ENCODE measurements at regions not wholly inside any gene's neighbourhood (a gene's known extent, or its start where the extent isn't known, plus 50 kb on each side); places are given as distances from the start of the nearest gene placed in this dataset.

DNA sequence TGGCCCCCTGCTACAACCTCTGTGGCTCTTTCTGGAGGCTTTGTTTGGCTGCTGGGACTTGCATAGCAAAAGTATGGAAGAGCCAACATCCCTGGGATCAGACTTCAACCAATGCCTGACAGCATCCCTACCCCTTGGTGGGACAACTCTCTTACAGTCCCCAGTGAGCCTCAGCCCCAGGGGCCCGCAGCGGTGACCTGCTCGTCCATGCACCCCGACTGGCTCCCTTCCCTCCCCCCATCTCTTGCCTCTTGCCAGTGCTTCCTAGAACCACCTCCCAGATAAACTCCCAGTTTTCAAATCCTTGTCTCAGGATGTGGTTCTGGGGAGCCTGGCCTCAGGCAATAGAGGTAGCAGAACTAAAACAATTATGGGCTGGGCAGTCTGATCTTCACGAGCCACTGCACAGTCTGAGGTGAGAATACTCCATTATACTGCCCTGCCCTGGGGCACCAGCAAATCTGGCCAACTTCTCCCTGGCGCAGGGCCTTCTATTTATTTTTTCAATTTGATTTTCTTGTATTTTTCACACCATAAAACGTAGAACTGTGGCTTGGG lies 86.6 kb upstream of the BRD7 start:
- peaks cover 97% of the 10 kb centered on the region for H3K27me3 ChIP-seq (ENCODE audit: low read depth)
- intact Hi-C loops (cut with micrococcal nuclease): no loop called here
- H3K4me3 ChIP-seq: no peak overlapping the region
- H3K9me3 ChIP-seq (replicated peaks): no peaks in the 10 kb centered on the region
- no peaks in the 10 kb centered on the region for H3K36me3 ChIP-seq
- DNase-seq: no peak
- H3K4me1 ChIP-seq: no peaks in the 10 kb centered on the region
- H3K27ac ChIP-seq (replicated peaks): no peak overlapping the region
- TF ChIP-seq, protein P1, sequence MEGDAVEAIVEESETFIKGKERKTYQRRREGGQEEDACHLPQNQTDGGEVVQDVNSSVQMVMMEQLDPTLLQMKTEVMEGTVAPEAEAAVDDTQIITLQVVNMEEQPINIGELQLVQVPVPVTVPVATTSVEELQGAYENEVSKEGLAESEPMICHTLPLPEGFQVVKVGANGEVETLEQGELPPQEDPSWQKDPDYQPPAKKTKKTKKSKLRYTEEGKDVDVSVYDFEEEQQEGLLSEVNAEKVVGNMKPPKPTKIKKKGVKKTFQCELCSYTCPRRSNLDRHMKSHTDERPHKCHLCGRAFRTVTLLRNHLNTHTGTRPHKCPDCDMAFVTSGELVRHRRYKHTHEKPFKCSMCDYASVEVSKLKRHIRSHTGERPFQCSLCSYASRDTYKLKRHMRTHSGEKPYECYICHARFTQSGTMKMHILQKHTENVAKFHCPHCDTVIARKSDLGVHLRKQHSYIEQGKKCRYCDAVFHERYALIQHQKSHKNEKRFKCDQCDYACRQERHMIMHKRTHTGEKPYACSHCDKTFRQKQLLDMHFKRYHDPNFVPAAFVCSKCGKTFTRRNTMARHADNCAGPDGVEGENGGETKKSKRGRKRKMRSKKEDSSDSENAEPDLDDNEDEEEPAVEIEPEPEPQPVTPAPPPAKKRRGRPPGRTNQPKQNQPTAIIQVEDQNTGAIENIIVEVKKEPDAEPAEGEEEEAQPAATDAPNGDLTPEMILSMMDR (IDR thresholded peaks at IDR 0.05; ENCODE audit: borderline replicate concordance): no peak

DNA sequence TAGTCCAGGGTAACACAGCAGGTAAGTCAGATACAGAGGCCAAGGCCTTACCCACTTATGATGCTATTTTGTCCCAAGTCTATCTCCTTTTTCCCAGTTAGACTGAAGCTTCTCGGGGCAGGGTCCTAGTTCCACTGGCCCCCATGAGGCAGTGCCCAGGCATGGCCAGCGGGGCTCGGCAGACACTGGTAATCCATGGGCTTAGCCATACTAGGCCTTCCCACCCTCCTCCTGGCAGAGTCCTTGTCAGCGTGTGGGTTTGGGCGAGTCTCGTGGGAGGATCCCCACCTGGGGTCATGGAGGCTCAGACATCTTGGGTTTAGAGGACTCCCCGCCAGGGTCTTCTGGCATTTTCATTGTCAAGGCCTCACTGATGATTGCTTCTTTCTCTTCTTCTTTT lies 84.7 kb upstream of the BRD7 start:
- no peaks in the 10 kb centered on the region for H3K9me3 ChIP-seq (replicated peaks)
- no peak overlapping the region for H3K4me3 ChIP-seq
- no peaks in the 10 kb centered on the region for H3K4me1 ChIP-seq
- intact Hi-C loops (cut with micrococcal nuclease): no loop called here
- no peak for DNase-seq
- TF ChIP-seq, protein P1 (IDR thresholded peaks at IDR 0.05; ENCODE audit: borderline replicate concordance): no peak
- H3K27ac ChIP-seq (replicated peaks): no peak overlapping the region
- H3K36me3 ChIP-seq: no peaks in the 10 kb centered on the region
- H3K27me3 ChIP-seq (ENCODE audit: low read depth): peaks cover 97% of the 10 kb centered on the region

DNA sequence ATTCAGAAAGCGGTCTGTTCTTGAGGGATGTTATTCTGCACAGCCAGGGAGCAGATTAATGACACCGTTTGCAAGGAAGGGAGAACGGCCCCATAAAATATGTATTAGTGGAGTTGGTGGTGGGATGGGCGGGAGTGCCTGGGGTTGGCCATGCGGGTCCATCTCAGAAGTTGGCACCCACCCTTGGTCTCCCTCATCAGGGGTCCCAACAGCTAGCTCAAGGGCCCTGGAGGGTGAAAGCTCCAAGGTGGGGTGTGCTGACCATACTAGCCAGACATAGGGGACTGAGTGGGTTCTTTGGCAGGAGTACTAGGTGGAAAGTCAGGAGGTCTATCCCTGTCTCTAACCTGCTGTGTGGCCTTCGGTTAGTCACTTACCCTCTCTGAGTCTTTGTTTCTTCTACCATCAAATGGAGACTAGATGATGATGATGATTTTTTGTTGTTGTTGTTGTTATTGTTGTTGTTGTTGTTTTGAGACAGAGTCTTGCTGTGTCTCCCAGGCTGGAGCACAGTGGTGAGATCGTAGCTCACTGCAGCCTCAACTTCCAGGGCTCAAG lies 83.2 kb upstream of the BRD7 start:
- intact Hi-C loops (cut with micrococcal nuclease): no loop called here
- no peak overlapping the region for H3K4me3 ChIP-seq
- H3K4me1 ChIP-seq: no peaks in the 10 kb centered on the region
- TF ChIP-seq, protein P1 (IDR thresholded peaks at IDR 0.05; ENCODE audit: borderline replicate concordance): no peak
- no peaks in the 10 kb centered on the region for H3K9me3 ChIP-seq (replicated peaks)
- H3K27me3 ChIP-seq (ENCODE audit: low read depth): peaks cover 97% of the 10 kb centered on the region
- no peaks in the 10 kb centered on the region for H3K36me3 ChIP-seq
- H3K27ac ChIP-seq (replicated peaks): no peak overlapping the region
- no peak for DNase-seq

DNA sequence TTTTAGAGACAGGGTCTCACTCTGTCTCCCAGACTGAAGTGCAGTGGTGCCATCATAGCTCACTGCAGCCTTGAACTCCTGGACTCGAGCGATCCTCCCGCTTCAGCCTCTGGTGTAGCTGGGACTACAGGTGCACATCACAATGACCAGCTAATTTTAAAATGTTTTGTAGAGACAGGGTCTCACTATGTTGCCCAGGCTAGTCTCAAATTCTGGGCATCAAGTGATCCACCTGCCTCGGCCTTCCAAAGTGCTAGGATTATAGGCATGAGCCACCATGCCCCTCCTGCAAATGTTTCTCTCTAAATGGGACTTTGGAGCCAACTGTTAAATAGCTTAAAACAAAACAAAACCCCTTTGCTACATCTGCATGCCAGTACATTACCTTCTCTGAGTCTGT lies 82.2 kb upstream of the BRD7 start:
- Histone ChIP-seq H3K4me3 (no peak overlapping the region), H3K27me3 (ENCODE audit: low read depth) (peaks cover 97% of the 10 kb centered on the region), H3K36me3 (no peaks in the 10 kb centered on the region), H3K9me3 (replicated peaks) (no peaks in the 10 kb centered on the region), H3K27ac (replicated peaks) (no peak overlapping the region), H3K4me1 (no peaks in the 10 kb centered on the region)
- TF ChIP-seq, protein P1 (IDR thresholded peaks at IDR 0.05; ENCODE audit: borderline replicate concordance): no peak
- intact Hi-C loops (cut with micrococcal nuclease): no loop called here
- DNase-seq: no peak

DNA sequence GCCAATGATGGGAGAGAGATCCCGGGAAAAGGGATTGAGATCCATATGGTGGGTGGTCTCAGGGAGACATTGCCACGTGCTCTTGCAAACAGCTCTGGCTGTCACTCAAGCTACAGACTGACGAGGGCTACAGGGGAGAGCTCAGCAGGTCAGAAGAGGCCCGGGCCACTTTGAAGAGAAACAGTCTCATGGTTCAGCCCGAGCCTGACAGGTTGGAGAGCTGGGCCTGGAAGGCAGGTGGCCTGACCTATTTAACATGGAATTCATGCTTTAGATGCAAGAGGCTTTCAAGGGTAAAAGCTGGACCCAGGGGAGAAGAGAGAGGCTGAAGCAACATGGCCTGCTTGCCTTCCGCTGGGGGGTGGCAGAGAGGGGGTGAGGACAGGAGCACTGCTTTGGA lies 81.0 kb upstream of the BRD7 start:
- Histone ChIP-seq H3K36me3 (no peaks in the 10 kb centered on the region), H3K9me3 (replicated peaks) (no peaks in the 10 kb centered on the region), H3K4me3 (no peak overlapping the region), H3K27ac (replicated peaks) (no peak overlapping the region), H3K27me3 (ENCODE audit: low read depth) (peaks cover 97% of the 10 kb centered on the region), H3K4me1 (no peaks in the 10 kb centered on the region)
- no peak for DNase-seq
- intact Hi-C loops (cut with micrococcal nuclease): no loop called here
- TF ChIP-seq, protein P1 (IDR thresholded peaks at IDR 0.05; ENCODE audit: borderline replicate concordance): no peak

All from left ventricle myocardium inferior (tissue), 1 donor.